Muscle of leg (tissue), 3 donors: ENCODE measurements at regions not wholly inside any gene's neighbourhood (a gene's known extent, or its start where the extent isn't known, plus 50 kb on each side); places are given as distances from the start of the nearest gene placed in this dataset.
A peak's percentile ranks its signal among the peaks of the same experiment; 100 is the strongest.

ENCODE experiments used
- DNase-seq: peaks from one replicate; pipeline ENCODE4 v3.0.0; 2013
- H3K27ac ChIP-seq: one replicate; pipeline ENCODE4 v1.5.1; 2013; ENCODE audit warnings: mild to moderate bottlenecking, low read length, control low read depth
- H3K27me3 ChIP-seq: one replicate; pipeline ENCODE4 v1.6.1; 2013; ENCODE audit warnings: low read length; ENCODE audit not compliant: control insufficient read depth, insufficient read depth
- H3K36me3 ChIP-seq: one replicate; pipeline ENCODE4 v1.6.1; 2013; ENCODE audit warnings: low read length; ENCODE audit not compliant: control insufficient read depth, insufficient read depth
- H3K4me1 ChIP-seq: one replicate; pipeline ENCODE4 v1.6.1; 2013; ENCODE audit warnings: low read length; ENCODE audit not compliant: control insufficient read depth, insufficient read depth
- H3K4me3 ChIP-seq: one replicate; pipeline ENCODE4 v1.5.1; 2013; ENCODE audit warnings: low read length, control low read depth
- H3K9me3 ChIP-seq: replicated peaks from 2 replicates; pipeline ENCODE4 v1.6.1; 2013; ENCODE audit warnings: low read depth, low read length; ENCODE audit not compliant: control insufficient read depth
- WGBS: methylation state at CpG from one replicate; pipeline ENCODE4 v1.1.5; 2013; ENCODE audit warnings: missing lambda C conversion rate; ENCODE audit not compliant: insufficient coverage; 5-methylcytosine and 5-hydroxymethylcytosine counted together

DNA sequence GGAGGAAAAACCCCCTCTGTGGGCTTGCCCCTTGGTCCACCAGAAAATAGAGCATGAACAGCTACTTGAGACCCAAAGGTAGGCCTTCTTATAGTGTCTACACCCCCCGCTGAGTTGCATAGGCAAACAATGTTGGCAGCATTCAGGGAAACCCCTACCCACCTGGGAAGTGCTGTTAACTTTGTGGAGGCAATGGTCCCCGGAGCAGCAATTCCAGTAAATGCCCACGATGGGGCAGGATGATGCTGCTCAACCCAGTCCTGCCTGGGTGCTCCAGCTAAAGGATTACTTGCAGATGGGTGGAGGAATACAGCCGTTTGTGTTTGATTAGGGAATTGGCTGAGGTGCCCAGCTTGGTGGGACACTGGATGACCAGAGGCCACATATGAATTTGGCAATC lies 381.3 kb upstream of the ANO5 start:
- DNase-seq = no peak
- peaks cover 3% of the 10 kb centered on the region for H3K9me3 ChIP-seq
- no peak overlapping the region for H3K27ac ChIP-seq
- WGBS = 32% methylated on average over 2 of the region's 4 CpGs
- H3K4me3 ChIP-seq = no peak overlapping the region
- H3K36me3 ChIP-seq = no peaks in the 10 kb centered on the region
- H3K27me3 ChIP-seq = no peaks in the 10 kb centered on the region
- no peaks in the 10 kb centered on the region for H3K4me1 ChIP-seq

GRCh38 chr11:21814169-21814568 lies 378.7 kb upstream of the ANO5 start:
- H3K36me3 ChIP-seq = no peaks in the 10 kb centered on the region
- 87% methylated on average over 3 of the region's 3 CpGs for WGBS
- no peaks in the 10 kb centered on the region for H3K4me1 ChIP-seq
- DNase-seq = no peak
- no peak overlapping the region for H3K27ac ChIP-seq
- no peaks in the 10 kb centered on the region for H3K27me3 ChIP-seq
- H3K4me3 ChIP-seq = no peak overlapping the region
- peaks cover 3% of the 10 kb centered on the region for H3K9me3 ChIP-seq

- H3K27me3 ChIP-seq = no peaks in the 10 kb centered on the region
- H3K36me3 ChIP-seq = no peaks in the 10 kb centered on the region
- no peak overlapping the region for H3K4me3 ChIP-seq
- peaks cover 3% of the 10 kb centered on the region for H3K9me3 ChIP-seq
- no peak for DNase-seq
- 80% methylated on average over 1 of the region's 3 CpGs for WGBS
- H3K27ac ChIP-seq = no peak overlapping the region
- H3K4me1 ChIP-seq = no peaks in the 10 kb centered on the region
Observed at GRCh38 chr11:21817696-21818095, 375.2 kb upstream of the ANO5 start.

- Histone ChIP-seq H3K4me1 (no peaks in the 10 kb centered on the region), H3K27me3 (no peaks in the 10 kb centered on the region), H3K4me3 (no peak overlapping the region), H3K27ac (no peak overlapping the region), H3K9me3 (no peaks in the 10 kb centered on the region), H3K36me3 (no peaks in the 10 kb centered on the region)
- no peak for DNase-seq
Observed at GRCh38 chr11:21820176-21820575, 372.7 kb upstream of the ANO5 start.

DNA sequence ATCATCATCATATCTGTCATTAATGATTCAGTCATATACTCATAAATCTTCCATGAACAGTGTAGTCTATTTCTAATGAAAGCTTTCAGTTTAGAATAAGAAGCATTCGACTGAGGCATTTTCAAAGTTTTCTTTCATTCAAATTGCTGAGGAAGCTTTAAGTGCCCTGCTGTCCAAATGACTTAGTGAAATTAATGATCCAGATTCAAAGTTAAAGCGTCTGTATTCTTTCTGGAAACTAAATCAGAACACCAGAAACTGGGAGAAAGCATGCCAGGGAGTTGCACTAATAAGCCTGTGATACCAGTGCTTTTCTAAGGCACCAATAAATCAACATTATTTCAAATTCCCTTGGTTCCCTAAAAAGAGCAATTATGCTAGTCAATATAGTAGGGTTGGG lies 367.8 kb upstream of the ANO5 start:
- DNase-seq = peak; percentile 3
- no peaks in the 10 kb centered on the region for H3K36me3 ChIP-seq
- WGBS = 50% methylated on average over 1 of the region's 2 CpGs

GRCh38 chr11:21838427-21838826 lies 354.5 kb upstream of the ANO5 start:
- no peak for DNase-seq
- no peaks in the 10 kb centered on the region for H3K27me3 ChIP-seq
- no peak overlapping the region for H3K4me3 ChIP-seq
- no peak overlapping the region for H3K27ac ChIP-seq
- no peaks in the 10 kb centered on the region for H3K4me1 ChIP-seq
- H3K9me3 ChIP-seq = no peaks in the 10 kb centered on the region
- no CpG with 5 or more reads among the region's 3 CpGs for WGBS
- H3K36me3 ChIP-seq = no peaks in the 10 kb centered on the region

More for the DNA sequence above, 367.8 kb upstream of the ANO5 start:
- Histone ChIP-seq H3K27ac (no peak overlapping the region), H3K9me3 (no peaks in the 10 kb centered on the region), H3K4me3 (no peak overlapping the region), H3K27me3 (no peaks in the 10 kb centered on the region), H3K4me1 (no peaks in the 10 kb centered on the region)

- WGBS = 91% methylated on average over 2 of the region's 2 CpGs
- H3K4me3 ChIP-seq = no peak overlapping the region
- H3K9me3 ChIP-seq = no peaks in the 10 kb centered on the region
- no peak for DNase-seq
- no peaks in the 10 kb centered on the region for H3K36me3 ChIP-seq
- H3K4me1 ChIP-seq = no peaks in the 10 kb centered on the region
- H3K27ac ChIP-seq = no peak overlapping the region
- H3K27me3 ChIP-seq = no peaks in the 10 kb centered on the region
Observed at GRCh38 chr11:21839796-21840195, 353.1 kb upstream of the ANO5 start.

DNA sequence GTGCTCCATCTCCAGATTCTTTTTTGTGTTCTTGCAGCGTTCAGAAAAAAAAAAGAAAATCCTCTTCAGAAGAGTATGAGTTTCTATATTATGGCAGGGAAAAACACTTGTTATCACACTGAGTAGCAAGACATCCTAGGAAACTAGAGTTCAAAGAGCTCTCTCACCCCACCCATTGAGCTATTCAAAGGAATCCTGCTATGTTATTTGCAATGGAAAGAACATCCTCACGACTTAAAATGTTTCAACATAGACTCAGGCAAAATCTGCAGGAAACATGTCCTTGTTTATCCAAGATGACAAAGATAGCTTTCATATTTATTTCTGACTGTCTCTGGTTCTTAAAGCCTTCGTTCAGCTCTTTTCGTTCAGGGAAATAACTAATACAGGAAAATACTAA lies 331.6 kb upstream of the ANO5 start:
- WGBS = no CpG with 5 or more reads among the region's 4 CpGs
- no peaks in the 10 kb centered on the region for H3K9me3 ChIP-seq
- no peak overlapping the region for H3K4me3 ChIP-seq
- no peak overlapping the region for H3K27ac ChIP-seq
- DNase-seq = no peak
- H3K27me3 ChIP-seq = no peaks in the 10 kb centered on the region
- H3K36me3 ChIP-seq = no peaks in the 10 kb centered on the region
- H3K4me1 ChIP-seq = no peaks in the 10 kb centered on the region

DNA sequence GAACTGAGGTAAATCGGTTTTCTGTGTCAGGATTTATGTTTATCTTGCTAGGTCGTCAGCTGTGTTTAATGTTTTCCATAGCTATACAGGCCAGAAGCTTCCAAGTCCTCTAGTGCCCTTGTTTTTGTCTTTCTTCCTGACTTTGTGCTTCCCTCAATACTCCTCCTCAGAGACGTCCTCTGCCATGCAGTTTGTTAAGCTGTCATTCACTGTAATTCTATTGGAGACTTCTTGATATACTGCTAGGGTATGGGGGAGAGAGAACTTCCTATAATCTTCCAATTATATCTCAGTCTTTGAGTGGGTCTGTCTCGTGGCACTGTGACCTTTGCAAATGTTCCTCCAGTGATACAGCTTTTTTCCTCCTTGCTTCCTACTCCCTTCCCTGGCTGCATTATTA lies 327.3 kb upstream of the ANO5 start:
- Histone ChIP-seq H3K27me3 (no peaks in the 10 kb centered on the region), H3K36me3 (no peaks in the 10 kb centered on the region), H3K4me3 (no peak overlapping the region), H3K4me1 (no peaks in the 10 kb centered on the region), H3K27ac (no peak overlapping the region), H3K9me3 (no peaks in the 10 kb centered on the region)
- no CpG with 5 or more reads among the region's 4 CpGs for WGBS
- peak; percentile 4 for DNase-seq

DNA sequence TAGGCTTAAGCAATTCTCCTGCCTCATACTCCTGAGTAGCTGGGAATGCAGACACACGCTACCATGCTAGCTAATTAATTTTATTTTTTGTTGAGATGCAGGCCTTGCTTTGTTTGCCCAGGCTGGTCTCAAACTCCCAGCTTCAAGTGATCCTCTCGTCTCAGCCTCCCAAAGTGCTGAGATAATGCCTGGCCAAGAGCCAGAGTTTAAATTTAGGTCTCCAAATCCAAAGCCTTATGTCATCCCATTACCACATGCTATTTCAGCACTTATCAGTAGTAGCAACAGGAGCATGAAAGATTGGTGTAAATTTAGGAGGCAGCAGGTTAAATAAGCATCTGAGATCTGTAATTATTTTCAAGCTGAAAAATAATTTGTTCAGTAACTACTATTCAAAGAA lies 326.1 kb upstream of the ANO5 start:
- H3K4me1 ChIP-seq = no peaks in the 10 kb centered on the region
- H3K27me3 ChIP-seq = no peaks in the 10 kb centered on the region
- peak; percentile 30 for DNase-seq
- no peak overlapping the region for H3K4me3 ChIP-seq
- no peaks in the 10 kb centered on the region for H3K36me3 ChIP-seq
- H3K9me3 ChIP-seq = no peaks in the 10 kb centered on the region
- no peak overlapping the region for H3K27ac ChIP-seq
- WGBS = 25% methylated on average over 1 of the region's 2 CpGs

- no peak overlapping the region for H3K27ac ChIP-seq
- H3K4me3 ChIP-seq = no peak overlapping the region
- DNase-seq = peak; percentile 70
- H3K9me3 ChIP-seq = no peaks in the 10 kb centered on the region
- H3K27me3 ChIP-seq = no peaks in the 10 kb centered on the region
- H3K4me1 ChIP-seq = no peaks in the 10 kb centered on the region
- H3K36me3 ChIP-seq = no peaks in the 10 kb centered on the region
Observed at GRCh38 chr11:21877151-21877550, 315.7 kb upstream of the ANO5 start.
